ENCODE measurements at regions not wholly inside any gene's neighbourhood (a gene's known extent, or its start where the extent isn't known, plus 50 kb on each side); places are given as distances from the start of the nearest gene placed in this dataset.

GRCh38 chr7:10802526-10802925 lies 171.1 kb upstream of the PHF14 start:
- no peaks in the 10 kb centered on the region for H3K9me3 ChIP-seq (ENCODE audit: control insufficient read depth in 1 of 2, insufficient read depth in 1 of 2, low read depth in 1 of 2, low read length in 2 of 2)
- H2AFZ ChIP-seq (ENCODE audit: low read depth, low read length, poor library complexity, severe bottlenecking) = no peak overlapping the region
- H3K27ac ChIP-seq (ENCODE audit: low read depth, low read length) = no peak overlapping the region
- H3K27me3 ChIP-seq (ENCODE audit: insufficient read depth, low read length) = no peaks in the 10 kb centered on the region
- H3K9ac ChIP-seq (ENCODE audit: low read length) = no peak overlapping the region
- intact Hi-C loops (cut with micrococcal nuclease) = no loop called here
- H3K4me2 ChIP-seq (ENCODE audit: low read length) = no peak overlapping the region; the same call in 1 of the 2 replicates
- no peak for TF ChIP-seq ZBTB33 (IDR thresholded peaks at IDR 0.05; ENCODE audit: extremely low read depth, insufficient replicate concordance, low read length)
- TF ChIP-seq YY1 (IDR thresholded peaks at IDR 0.05; ENCODE audit: extremely low read depth, insufficient replicate concordance, low read depth, low read length) = no peak
- no peak for TF ChIP-seq CTCF (IDR thresholded peaks at IDR 0.05 in 2 of 3, conservative IDR thresholded peaks at IDR 0.05 in 1 of 3; ENCODE audit: borderline replicate concordance in 1 of 3, insufficient read depth in 1 of 3, low read depth in 2 of 3, low read length in 2 of 3)
- no peak for TF ChIP-seq POLR2A (IDR thresholded peaks at IDR 0.05; ENCODE audit: borderline replicate concordance, extremely low read depth, insufficient read depth, insufficient read length)
- no peak for TF ChIP-seq SP1 (IDR thresholded peaks at IDR 0.05; ENCODE audit: low read depth)
- no peak for TF ChIP-seq CBX3 (IDR thresholded peaks at IDR 0.05; ENCODE audit: low read depth)
- no peak for TF ChIP-seq FOSL1 (IDR thresholded peaks at IDR 0.05; ENCODE audit: low read depth)
- no peak for TF ChIP-seq JUND (IDR thresholded peaks at IDR 0.05)
- no peak for TF ChIP-seq SRF (IDR thresholded peaks at IDR 0.05; ENCODE audit: low read depth)
- no peak for TF ChIP-seq EZH2 (IDR thresholded peaks at IDR 0.05)
- TF ChIP-seq REST (IDR thresholded peaks at IDR 0.05; ENCODE audit: low read depth) = no peak
- ATAC-seq (no peak), DNase-seq (ENCODE audit: low read depth, low spot score) (no peak)
- H3K4me3 ChIP-seq (replicated peaks in 1 of 2; ENCODE audit: low read depth in 1 of 2, low read length in 2 of 2) = no peak overlapping the region
- BruUV-seq (replicated peaks) = no TSS peak
- no peaks in the 10 kb centered on the region for H3K36me3 ChIP-seq (ENCODE audit: control insufficient read depth in 1 of 2, insufficient read depth in 2 of 2, low read length in 2 of 2)
- peaks cover 0 to 5% of the 10 kb centered on the region in 2 experiments; a peak in 1 of 4 replicates for H3K4me1 ChIP-seq (ENCODE audit: control insufficient read depth in 1 of 2, insufficient read depth in 2 of 2, low read length in 2 of 2)
- no peaks in the 10 kb centered on the region for H4K20me1 ChIP-seq (ENCODE audit: insufficient read depth)
- H3K79me2 ChIP-seq (ENCODE audit: insufficient read depth, low read length) = no peaks in the 10 kb centered on the region
- CTCF ChIA-PET = no interaction called here
- RAD21 ChIA-PET (ENCODE audit: low non-redundant PET in 1 of 2, low total read pairs in 2 of 2, uncharacterized antibody in 2 of 2, unreplicated experiment in 2 of 2) = no interaction called here
- POLR2A ChIA-PET = no interaction called here
- H3K9me2 ChIP-seq (ENCODE audit: insufficient read depth) = no peaks in the 10 kb centered on the region
